SK-N-SH (cell line): ENCODE measurements at regions not wholly inside any gene's neighbourhood (a gene's known extent, or its start where the extent isn't known, plus 50 kb on each side); places are given as distances from the start of the nearest gene placed in this dataset.
A peak's percentile ranks its signal among the peaks of the same experiment; 100 is the strongest.

Source experiments
- CTCF ChIA-PET: fragments of 300-600, 350-600 bp; formaldehyde crosslinking; extraction: SDS; loops from one replicate; lab custom pipeline; 2021; lab: Yijun Ruan, JAX
- POLR2A ChIA-PET: fragments of 350-600 bp; sonication (Branson Sonifier 250); formaldehyde crosslinking; extraction: SDS; loops from one replicate; lab custom pipeline; 2020; ENCODE audit warnings: antibody characterized with exemption, inconsistent platforms; lab: Yijun Ruan, JAX
- DNase-seq: peaks from one replicate; pipeline ENCODE4 v3.0.0; 2012
- H2AFZ ChIP-seq: fragments of 200-600 bp; sonication (generic); 2 replicates; pipeline ENCODE4 v1.8.1; 2016; ENCODE audit warnings: antibody characterized with exemption, mild to moderate bottlenecking, low read depth
- H3F3A ChIP-seq: fragments of 200-600 bp; sonication (generic); replicated peaks from 2 replicates; pipeline ENCODE3; 2016; ENCODE audit warnings: antibody characterized with exemption, mild to moderate bottlenecking; ENCODE audit not compliant: insufficient read depth
- H3K27ac ChIP-seq, 2 experiments: fragments of 200-500 bp in 1 of 2; fragments of 200-600 bp in 1 of 2; sonication (Bioruptor generic) in 1 of 2; sonication (generic), shearing (Covaris generic) in 1 of 2; 2 replicates each; pipeline versions ENCODE4 v1.5.1 to v1.6.1; 2014 to 2016; ENCODE audit warnings: low read depth in 2 of 2, inconsistent platforms in 1 of 2, low read length in 1 of 2, mild to moderate bottlenecking in 1 of 2, mixed read lengths in 1 of 2
- H3K27me3 ChIP-seq: fragments of 200-600 bp; sonication (generic), shearing (Covaris generic); 2 replicates; pipeline ENCODE4 v1.6.1; 2016; ENCODE audit warnings: mixed run types; ENCODE audit not compliant: insufficient read depth
- H3K36me3 ChIP-seq, 2 experiments: fragments of 200-500 bp in 1 of 2; fragments of 200-600 bp in 1 of 2; sonication (Bioruptor generic) in 1 of 2; sonication (generic) in 1 of 2; replicated peaks in 1 of 2; 2 replicates each; pipeline versions ENCODE3 to v1.5.1; 2014 to 2016; ENCODE audit warnings: low read length in 1 of 2, mild to moderate bottlenecking in 1 of 2; ENCODE audit not compliant: insufficient read depth in 2 of 2, control insufficient read depth in 1 of 2
- H3K4me1 ChIP-seq, 2 experiments: fragments of 200-500 bp in 1 of 2; fragments of 200-600 bp in 1 of 2; sonication (Bioruptor generic) in 1 of 2; sonication (generic), shearing (Covaris generic) in 1 of 2; 2 replicates each; pipeline versions ENCODE4 v1.5.1 to v1.6.1; 2014 to 2016; ENCODE audit warnings: low read depth in 1 of 2, low read length in 1 of 2, mixed run types in 1 of 2; ENCODE audit not compliant: insufficient read depth in 2 of 2, control insufficient read depth in 1 of 2
- H3K4me2 ChIP-seq: fragments of 200-600 bp; sonication (generic), shearing (Covaris generic); 2 replicates; pipeline ENCODE4 v1.6.1; 2017; ENCODE audit warnings: mixed run types
- H3K4me3 ChIP-seq, 2 experiments: fragments of 200-500 bp in 1 of 2; fragments of 200-600 bp in 1 of 2; sonication (Bioruptor generic) in 1 of 2; sonication (generic), shearing (Covaris generic) in 1 of 2; 2 replicates each; pipeline versions ENCODE4 v1.5.1 to v1.8.1; 2014 to 2016; ENCODE audit warnings: low read depth in 2 of 2, inconsistent platforms in 1 of 2, low read length in 1 of 2, mild to moderate bottlenecking in 1 of 2, mixed read lengths in 1 of 2, moderate library complexity in 1 of 2
- H3K79me2 ChIP-seq: fragments of 200-600 bp; sonication (generic); 2 replicates; pipeline ENCODE4 v1.8.1; 2017; ENCODE audit warnings: mild to moderate bottlenecking; ENCODE audit not compliant: insufficient read depth
- H3K9ac ChIP-seq: fragments of 200-600 bp; sonication (generic); 2 replicates; pipeline ENCODE4 v1.6.1; 2017; ENCODE audit warnings: mixed run types
- H3K9me2 ChIP-seq: fragments of 200-600 bp; sonication (generic); 2 replicates; pipeline ENCODE4 v1.6.1; 2017; ENCODE audit warnings: mixed run types
- H3K9me3 ChIP-seq: fragments of 200-600 bp; sonication (generic); 2 replicates; pipeline ENCODE4 v1.6.1; 2017; ENCODE audit warnings: mixed run types, mild to moderate bottlenecking, moderate library complexity
- H4K20me1 ChIP-seq: fragments of 200-600 bp; sonication (generic); 2 replicates; pipeline ENCODE4 v1.6.1; 2017; ENCODE audit warnings: mild to moderate bottlenecking, mixed run types; ENCODE audit not compliant: insufficient read depth
- ELF1 ChIP-seq: IDR thresholded peaks from 2 replicates; pipeline ENCODE4 v1.4.0; 2012
- FOSL2 ChIP-seq: IDR thresholded peaks from 2 replicates; pipeline ENCODE4 v1.4.0; 2012; ENCODE audit warnings: low read depth, mild to moderate bottlenecking, moderate library complexity, borderline replicate concordance
- FOXJ3 ChIP-seq: sonication (generic); formaldehyde crosslinking; IDR thresholded peaks from 2 replicates; pipeline ENCODE4 v1.5.1; 2020; ENCODE audit warnings: mild to moderate bottlenecking, missing genetic modification reagents
- FOXM1 ChIP-seq: IDR thresholded peaks from 2 replicates; pipeline ENCODE4 v1.4.0; 2012; ENCODE audit warnings: low read depth, mild to moderate bottlenecking
- GATA2 ChIP-seq: sonication (generic); formaldehyde crosslinking; IDR thresholded peaks from 2 replicates; pipeline ENCODE4 v1.5.0; 2020; ENCODE audit warnings: mild to moderate bottlenecking, missing genetic modification reagents
- JUND ChIP-seq: IDR thresholded peaks from 2 replicates; pipeline ENCODE4 v1.4.0; 2012
- RFX5 ChIP-seq: IDR thresholded peaks from 2 replicates; pipeline ENCODE4 v1.6.1; 2012; ENCODE audit warnings: mild to moderate bottlenecking, improper control_type of control experiment, low read length
- RXRA ChIP-seq: IDR thresholded peaks from 2 replicates; pipeline ENCODE4 v1.4.0; 2012; ENCODE audit warnings: low read depth, mild to moderate bottlenecking, borderline replicate concordance
- TCF12 ChIP-seq: IDR thresholded peaks from 2 replicates; pipeline ENCODE4 v1.4.0; 2012
- TEAD4 ChIP-seq: IDR thresholded peaks from 2 replicates; pipeline ENCODE4 v1.4.0; 2012; ENCODE audit warnings: mild to moderate bottlenecking, borderline replicate concordance; ENCODE audit not compliant: insufficient read depth
- ZBTB33 ChIP-seq: IDR thresholded peaks from 2 replicates; pipeline ENCODE4 v1.4.0; 2012; ENCODE audit warnings: low read depth, borderline replicate concordance
- WGBS: methylation state at CpG from one replicate; pipeline ENCODE4 v1.1.6; 2017; ENCODE audit warnings: low lambda C conversion rate; 5-methylcytosine and 5-hydroxymethylcytosine counted together
- TF ChIP-seq, protein P1 (sequence below): IDR thresholded peaks from 2 replicates; pipeline ENCODE4 v1.4.0; 2012; ENCODE audit warnings: low read depth
- TF ChIP-seq, protein P2 (sequence below): fragments of 200-600 bp; sonication (generic); IDR thresholded peaks from 2 replicates; pipeline ENCODE4 v1.6.1; 2017; ENCODE audit warnings: antibody characterized with exemption, mild to moderate bottlenecking, moderate library complexity
- TF ChIP-seq, protein P3 (sequence below): fragments of 150-350 bp; IDR thresholded peaks from 2 replicates; pipeline ENCODE4 v1.6.1; 2017; ENCODE audit warnings: antibody characterized with exemption, low read length, low read depth, borderline replicate concordance

DNA sequence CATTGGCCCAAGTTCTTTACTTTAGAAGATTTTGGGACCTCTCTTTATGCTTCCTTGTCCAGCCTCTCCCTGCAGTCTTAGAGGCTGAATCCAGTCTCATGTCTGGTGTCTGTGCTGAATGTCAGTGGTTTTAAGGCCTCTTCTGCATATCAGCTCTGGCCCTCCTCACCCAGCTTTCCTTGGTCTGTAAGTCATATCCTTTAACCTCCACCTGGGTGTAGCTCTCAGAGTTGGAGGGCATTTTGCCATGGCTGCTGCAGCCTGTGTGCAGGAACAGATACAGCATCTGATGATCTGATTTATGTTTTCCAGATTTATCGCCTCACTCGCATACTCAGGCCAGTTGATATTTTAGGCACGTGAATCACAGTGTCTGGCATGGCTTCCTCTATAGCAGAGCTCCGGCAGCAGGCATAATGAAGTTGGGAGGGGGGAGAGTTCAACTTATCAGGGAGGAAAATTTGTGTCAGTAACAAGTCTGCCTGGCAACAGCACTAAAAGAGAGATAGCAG is 335.0 kb downstream of the PCNX1 start (continued):
- TF ChIP-seq, protein P1, sequence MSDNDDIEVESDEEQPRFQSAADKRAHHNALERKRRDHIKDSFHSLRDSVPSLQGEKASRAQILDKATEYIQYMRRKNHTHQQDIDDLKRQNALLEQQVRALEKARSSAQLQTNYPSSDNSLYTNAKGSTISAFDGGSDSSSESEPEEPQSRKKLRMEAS = no peak
- 0 out of 2 replicates have a peak, but pooled peaks have one; percentile 20 for TF ChIP-seq TEAD4
- TF ChIP-seq FOXM1 = no peak
- peak; percentile 87 for TF ChIP-seq TCF12
- TF ChIP-seq, protein P2, sequence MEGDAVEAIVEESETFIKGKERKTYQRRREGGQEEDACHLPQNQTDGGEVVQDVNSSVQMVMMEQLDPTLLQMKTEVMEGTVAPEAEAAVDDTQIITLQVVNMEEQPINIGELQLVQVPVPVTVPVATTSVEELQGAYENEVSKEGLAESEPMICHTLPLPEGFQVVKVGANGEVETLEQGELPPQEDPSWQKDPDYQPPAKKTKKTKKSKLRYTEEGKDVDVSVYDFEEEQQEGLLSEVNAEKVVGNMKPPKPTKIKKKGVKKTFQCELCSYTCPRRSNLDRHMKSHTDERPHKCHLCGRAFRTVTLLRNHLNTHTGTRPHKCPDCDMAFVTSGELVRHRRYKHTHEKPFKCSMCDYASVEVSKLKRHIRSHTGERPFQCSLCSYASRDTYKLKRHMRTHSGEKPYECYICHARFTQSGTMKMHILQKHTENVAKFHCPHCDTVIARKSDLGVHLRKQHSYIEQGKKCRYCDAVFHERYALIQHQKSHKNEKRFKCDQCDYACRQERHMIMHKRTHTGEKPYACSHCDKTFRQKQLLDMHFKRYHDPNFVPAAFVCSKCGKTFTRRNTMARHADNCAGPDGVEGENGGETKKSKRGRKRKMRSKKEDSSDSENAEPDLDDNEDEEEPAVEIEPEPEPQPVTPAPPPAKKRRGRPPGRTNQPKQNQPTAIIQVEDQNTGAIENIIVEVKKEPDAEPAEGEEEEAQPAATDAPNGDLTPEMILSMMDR = no peak
- TF ChIP-seq ZBTB33 = no peak

DNA sequence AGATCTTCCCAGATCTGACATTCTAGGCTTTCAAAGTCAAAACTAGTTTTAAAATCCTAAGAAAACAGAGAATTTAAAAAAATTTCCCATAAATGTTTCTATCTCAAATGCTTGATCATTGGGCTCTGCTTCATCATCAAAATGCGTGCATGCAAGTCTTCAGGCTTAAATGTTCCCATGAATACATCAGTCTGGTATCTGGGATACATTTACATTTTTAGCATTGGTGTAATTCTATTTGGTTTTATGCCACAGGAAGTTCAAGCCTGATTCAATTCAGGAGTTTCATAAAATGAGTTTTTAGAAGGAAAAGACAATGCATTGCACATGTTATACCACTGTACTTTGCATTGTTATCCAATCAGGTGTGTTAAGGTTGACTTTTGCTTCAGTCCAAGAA is 336.4 kb downstream of the PCNX1 start:
- peak overlapping the region; percentile 47; the same call in 1 of the 2 replicates for H2AFZ ChIP-seq
- no peak overlapping the region for H3K9ac ChIP-seq
- no peaks in the 10 kb centered on the region for H3K27me3 ChIP-seq
- peaks cover 10 to 29% of the 10 kb centered on the region in 2 experiments; a peak in 3 of 4 replicates for H3K4me1 ChIP-seq
- POLR2A ChIA-PET = no interaction called here
- H3K79me2 ChIP-seq = no peaks in the 10 kb centered on the region
- no peaks in the 10 kb centered on the region for H3K9me3 ChIP-seq
- H3K4me3 ChIP-seq = no peak overlapping the region
- H3F3A ChIP-seq = no peaks in the 10 kb centered on the region
- peak overlapping the region; percentile 50 to 56 for H3K27ac ChIP-seq
- no peak for DNase-seq
- TF ChIP-seq TCF12 (peak; percentile 22; the same call in 1 of the 2 replicates), GATA2 (CRISPR knock-in tag) (no peak)
- CTCF ChIA-PET = no interaction called here
- H4K20me1 ChIP-seq = no peaks in the 10 kb centered on the region
- no peaks in the 10 kb centered on the region for H3K36me3 ChIP-seq
- no peaks in the 10 kb centered on the region for H3K9me2 ChIP-seq
- WGBS = 52% methylated on average over 1 of the region's 1 CpG
- no peak overlapping the region for H3K4me2 ChIP-seq

DNA sequence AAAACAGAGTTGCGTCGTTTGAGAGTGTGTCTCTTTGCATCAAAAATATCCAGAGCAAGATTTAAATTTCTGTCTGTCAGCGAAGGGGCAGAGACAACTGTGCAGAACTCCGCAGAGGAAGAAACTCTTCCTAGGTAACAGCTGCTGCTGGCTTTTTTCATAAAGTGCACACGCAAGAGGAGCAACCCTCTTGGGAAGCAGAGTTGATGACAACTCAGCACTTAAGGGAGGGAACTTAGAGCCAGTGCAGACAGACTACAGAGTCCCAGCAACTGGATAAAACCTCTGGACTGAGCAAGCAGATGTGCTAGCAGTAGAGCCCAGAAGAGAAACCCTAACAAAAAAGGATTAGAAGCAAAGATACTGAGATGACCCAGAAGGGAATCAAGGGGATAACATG is 337.1 kb downstream of the PCNX1 start:
- Histone ChIP-seq H3K9me3 (no peaks in the 10 kb centered on the region), H3K4me1 (peaks cover 10 to 29% of the 10 kb centered on the region in 2 experiments; a peak in 3 of 4 replicates), H3K36me3 (no peaks in the 10 kb centered on the region), H3K79me2 (no peaks in the 10 kb centered on the region), H3K9ac (no peak overlapping the region), H3K9me2 (no peaks in the 10 kb centered on the region), H4K20me1 (no peaks in the 10 kb centered on the region), H3K4me3 (no peak overlapping the region), H3K4me2 (no peak overlapping the region), H2AFZ (no peak overlapping the region), H3K27me3 (no peaks in the 10 kb centered on the region), H3K27ac (peak overlapping the region in 1 of 2 experiments; percentile 50; a peak in 2 of 4 replicates), H3F3A (no peaks in the 10 kb centered on the region)
- DNase-seq = no peak
- TF ChIP-seq RFX5 (no peak), RXRA (no peak), FOXM1 (no peak), ELF1 (no peak), FOXJ3 (CRISPR knock-in tag) (no peak), FOSL2 (no peak), JUND (no peak)
- TF ChIP-seq, protein P3, sequence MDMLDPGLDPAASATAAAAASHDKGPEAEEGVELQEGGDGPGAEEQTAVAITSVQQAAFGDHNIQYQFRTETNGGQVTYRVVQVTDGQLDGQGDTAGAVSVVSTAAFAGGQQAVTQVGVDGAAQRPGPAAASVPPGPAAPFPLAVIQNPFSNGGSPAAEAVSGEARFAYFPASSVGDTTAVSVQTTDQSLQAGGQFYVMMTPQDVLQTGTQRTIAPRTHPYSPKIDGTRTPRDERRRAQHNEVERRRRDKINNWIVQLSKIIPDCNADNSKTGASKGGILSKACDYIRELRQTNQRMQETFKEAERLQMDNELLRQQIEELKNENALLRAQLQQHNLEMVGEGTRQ = no peak
- 79% methylated on average over 5 of the region's 5 CpGs for WGBS
- CTCF ChIA-PET = no interaction called here
- POLR2A ChIA-PET = no interaction called here
